Astrocyte (in vitro differentiated cells and primary cell): ENCODE measurements at regions not wholly inside any gene's neighbourhood (a gene's known extent, or its start where the extent isn't known, plus 50 kb on each side); places are given as distances from the start of the nearest gene placed in this dataset.

Experiments
- DNase-seq: peaks from one replicate; pipeline ENCODE4 v3.0.0-alpha.2; 2010; ENCODE audit warnings: low read depth
- FAIRE-seq: peaks from 2 replicates; lab custom pipeline; 2011; peaks lifted over from hg19 to GRCh38; lab: Jason Lieb, UNC
- H2AFZ ChIP-seq: 2 replicates; pipeline ENCODE4 v1.6.0; 2012; ENCODE audit warnings: low read depth, low read length, inconsistent platforms
- H3K27ac ChIP-seq: 2 replicates; pipeline ENCODE4 v1.5.1; 2011; ENCODE audit warnings: low read depth, low read length, inconsistent platforms
- H3K27me3 ChIP-seq: 2 replicates; pipeline ENCODE4 v1.6.0; 2011; ENCODE audit warnings: low read length, inconsistent platforms; ENCODE audit not compliant: insufficient read depth
- H3K36me3 ChIP-seq: 2 replicates; pipeline ENCODE4 v1.5.1; 2011; ENCODE audit warnings: low read length, inconsistent platforms; ENCODE audit not compliant: insufficient read depth
- H3K4me1 ChIP-seq: 2 replicates; pipeline ENCODE4 v1.5.1; 2011; ENCODE audit warnings: low read length, inconsistent platforms; ENCODE audit not compliant: insufficient read depth
- H3K4me2 ChIP-seq: 2 replicates; pipeline ENCODE4 v1.6.0; 2012; ENCODE audit warnings: low read length, inconsistent platforms
- H3K4me3 ChIP-seq: 2 replicates; pipeline ENCODE4 v1.5.1; 2011; ENCODE audit warnings: low read depth, mild to moderate bottlenecking, low read length, inconsistent platforms; ENCODE audit not compliant: insufficient read depth
- H3K79me2 ChIP-seq: 2 replicates; pipeline ENCODE4 v1.6.0; 2012; ENCODE audit warnings: mild to moderate bottlenecking, low read length, inconsistent platforms; ENCODE audit not compliant: insufficient read depth
- H3K9ac ChIP-seq: 2 replicates; pipeline ENCODE4 v1.6.0; 2012; ENCODE audit warnings: mild to moderate bottlenecking, low read length, inconsistent platforms
- H3K9me3 ChIP-seq: 2 replicates; pipeline ENCODE4 v1.5.1; 2012; ENCODE audit warnings: low read depth, mild to moderate bottlenecking, low read length, inconsistent platforms; ENCODE audit not compliant: insufficient read depth
- H4K20me1 ChIP-seq: 2 replicates; pipeline ENCODE4 v1.6.0; 2012; ENCODE audit warnings: low read length, inconsistent platforms; ENCODE audit not compliant: insufficient read depth
- H3K27ac Mint-ChIP-seq: one replicate; pipeline ENCODE4 v1.8.0; 2021; ENCODE audit warnings: mild to moderate bottlenecking, mixed read lengths; ENCODE audit not compliant: unreplicated experiment
- H3K27me3 Mint-ChIP-seq: one replicate; pipeline ENCODE4 v1.8.0; 2021; ENCODE audit warnings: low read depth, mixed read lengths; ENCODE audit not compliant: unreplicated experiment
- H3K36me3 Mint-ChIP-seq: one replicate; pipeline ENCODE4 v1.8.0; 2021; ENCODE audit warnings: low read depth, mixed read lengths; ENCODE audit not compliant: unreplicated experiment
- H3K4me1 Mint-ChIP-seq: one replicate; pipeline ENCODE4 v1.8.0; 2021; ENCODE audit warnings: low read depth, mixed read lengths; ENCODE audit not compliant: unreplicated experiment
- H3K4me3 Mint-ChIP-seq: one replicate; pipeline ENCODE4 v1.8.0; 2021; ENCODE audit warnings: mild to moderate bottlenecking, moderate library complexity, mixed read lengths; ENCODE audit not compliant: unreplicated experiment
- H3K9me3 Mint-ChIP-seq: one replicate; pipeline ENCODE4 v1.8.0; 2021; ENCODE audit warnings: mild to moderate bottlenecking, mixed read lengths; ENCODE audit not compliant: unreplicated experiment
- CTCF ChIP-seq: IDR thresholded peaks from 2 replicates; pipeline ENCODE4 v1.5.1; 2011; ENCODE audit warnings: low read depth, mild to moderate bottlenecking, inconsistent platforms, low read length, moderate library complexity; ENCODE audit not compliant: insufficient read depth
- EZH2 ChIP-seq: IDR thresholded peaks from 2 replicates; pipeline ENCODE4 v1.6.1; 2012; ENCODE audit warnings: mild to moderate bottlenecking, low read length, inconsistent platforms; ENCODE audit not compliant: insufficient read depth

- no peak for FAIRE-seq
- peaks cover 6% of the 10 kb centered on the region for H3K4me1 Mint-ChIP-seq
- no peaks in the 10 kb centered on the region for H3K27me3 ChIP-seq
- H3K27me3 Mint-ChIP-seq: no peaks in the 10 kb centered on the region
- H3K36me3 Mint-ChIP-seq: no peaks in the 10 kb centered on the region
- no peaks in the 10 kb centered on the region for H3K9me3 Mint-ChIP-seq
- TF ChIP-seq CTCF (no peak), EZH2 (no peak)
- no peaks in the 10 kb centered on the region for H3K79me2 ChIP-seq
- no peak for DNase-seq
- no peak overlapping the region for H2AFZ ChIP-seq
- H3K4me2 ChIP-seq: no peak overlapping the region
- no peak overlapping the region for H3K27ac ChIP-seq
- no peaks in the 10 kb centered on the region for H3K4me1 ChIP-seq
- no peaks in the 10 kb centered on the region for H4K20me1 ChIP-seq
- no peaks in the 10 kb centered on the region for H3K36me3 ChIP-seq
- no peak overlapping the region for H3K4me3 ChIP-seq
- H3K9me3 ChIP-seq: no peaks in the 10 kb centered on the region
- H3K27ac Mint-ChIP-seq: no peak overlapping the region
- H3K4me3 Mint-ChIP-seq: no peak overlapping the region
- no peak overlapping the region for H3K9ac ChIP-seq
These were observed 1755.2 kb downstream of the C4orf33 start for GRCh38 chr4:130851107-130851506.

GRCh38 chr4:130851932-130852331 lies 1756.0 kb downstream of the C4orf33 start:
- no peaks in the 10 kb centered on the region for H3K36me3 Mint-ChIP-seq
- Histone ChIP-seq H3K9me3 (no peaks in the 10 kb centered on the region), H3K4me1 (no peaks in the 10 kb centered on the region), H3K4me3 (no peak overlapping the region), H3K27ac (no peak overlapping the region), H4K20me1 (no peaks in the 10 kb centered on the region), H2AFZ (no peak overlapping the region), H3K79me2 (no peaks in the 10 kb centered on the region), H3K36me3 (no peaks in the 10 kb centered on the region), H3K9ac (no peak overlapping the region), H3K27me3 (no peaks in the 10 kb centered on the region), H3K4me2 (no peak overlapping the region)
- H3K4me1 Mint-ChIP-seq: peaks cover 6% of the 10 kb centered on the region
- no peaks in the 10 kb centered on the region for H3K9me3 Mint-ChIP-seq
- H3K27me3 Mint-ChIP-seq: no peaks in the 10 kb centered on the region
- H3K4me3 Mint-ChIP-seq: no peak overlapping the region
- DNase-seq (no peak), FAIRE-seq (no peak)
- TF ChIP-seq CTCF: no peak
- no peak for TF ChIP-seq EZH2
- H3K27ac Mint-ChIP-seq: no peak overlapping the region

GRCh38 chr4:130855533-130855932 lies 1759.6 kb downstream of the C4orf33 start:
- Mint-ChIP-seq H3K27me3 (no peaks in the 10 kb centered on the region), H3K27ac (no peak overlapping the region), H3K9me3 (no peaks in the 10 kb centered on the region), H3K4me1 (no peaks in the 10 kb centered on the region), H3K4me3 (no peak overlapping the region), H3K36me3 (no peaks in the 10 kb centered on the region)
- Histone ChIP-seq H2AFZ (no peak overlapping the region), H4K20me1 (no peaks in the 10 kb centered on the region), H3K27ac (no peak overlapping the region), H3K79me2 (no peaks in the 10 kb centered on the region), H3K4me2 (no peak overlapping the region), H3K27me3 (no peaks in the 10 kb centered on the region), H3K4me3 (no peak overlapping the region), H3K36me3 (no peaks in the 10 kb centered on the region), H3K9ac (no peak overlapping the region), H3K9me3 (no peaks in the 10 kb centered on the region), H3K4me1 (no peaks in the 10 kb centered on the region)
- DNase-seq: no peak
- no peak for TF ChIP-seq CTCF
- TF ChIP-seq EZH2: no peak
- no peak for FAIRE-seq
